22Rv1 (cell line): ENCODE measurements at regions not wholly inside any gene's neighbourhood (a gene's known extent, or its start where the extent isn't known, plus 50 kb on each side); places are given as distances from the start of the nearest gene placed in this dataset.

Source experiments
- ZFX ChIP-seq: fragments of 450-650 bp; IDR thresholded peaks from 2 replicates; pipeline ENCODE4 v1.6.1; 2017; ENCODE audit warnings: antibody characterized with exemption, borderline replicate concordance
- TF ChIP-seq, protein P1 (sequence below): fragments of 450-650 bp; IDR thresholded peaks from 2 replicates; pipeline ENCODE4 v1.5.1; 2017; ENCODE audit warnings: mild to moderate bottlenecking

DNA sequence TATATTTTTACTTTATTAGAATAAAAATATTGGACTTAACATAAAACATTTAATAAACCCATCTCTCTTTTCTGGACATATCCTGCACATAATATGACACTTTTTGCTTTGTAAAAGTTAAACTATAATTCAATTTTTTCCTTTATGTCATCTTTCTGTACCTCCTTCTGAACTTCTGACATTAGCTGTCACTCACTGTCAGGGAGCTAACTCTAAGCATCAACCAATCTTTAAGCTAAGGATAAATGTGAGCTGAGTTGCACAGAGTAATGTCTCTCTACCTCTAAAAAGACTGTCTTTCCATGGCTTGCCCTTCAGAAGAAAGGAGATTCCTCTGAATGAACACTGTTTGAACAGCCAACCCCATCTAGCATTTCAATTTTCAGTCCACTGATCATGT is 948.6 kb upstream of the CHAC2 start:
- TF ChIP-seq, protein P1, sequence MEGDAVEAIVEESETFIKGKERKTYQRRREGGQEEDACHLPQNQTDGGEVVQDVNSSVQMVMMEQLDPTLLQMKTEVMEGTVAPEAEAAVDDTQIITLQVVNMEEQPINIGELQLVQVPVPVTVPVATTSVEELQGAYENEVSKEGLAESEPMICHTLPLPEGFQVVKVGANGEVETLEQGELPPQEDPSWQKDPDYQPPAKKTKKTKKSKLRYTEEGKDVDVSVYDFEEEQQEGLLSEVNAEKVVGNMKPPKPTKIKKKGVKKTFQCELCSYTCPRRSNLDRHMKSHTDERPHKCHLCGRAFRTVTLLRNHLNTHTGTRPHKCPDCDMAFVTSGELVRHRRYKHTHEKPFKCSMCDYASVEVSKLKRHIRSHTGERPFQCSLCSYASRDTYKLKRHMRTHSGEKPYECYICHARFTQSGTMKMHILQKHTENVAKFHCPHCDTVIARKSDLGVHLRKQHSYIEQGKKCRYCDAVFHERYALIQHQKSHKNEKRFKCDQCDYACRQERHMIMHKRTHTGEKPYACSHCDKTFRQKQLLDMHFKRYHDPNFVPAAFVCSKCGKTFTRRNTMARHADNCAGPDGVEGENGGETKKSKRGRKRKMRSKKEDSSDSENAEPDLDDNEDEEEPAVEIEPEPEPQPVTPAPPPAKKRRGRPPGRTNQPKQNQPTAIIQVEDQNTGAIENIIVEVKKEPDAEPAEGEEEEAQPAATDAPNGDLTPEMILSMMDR = no peak
- TF ChIP-seq ZFX = no peak
